8988T (cell line): ENCODE measurements at regions not wholly inside any gene's neighbourhood (a gene's known extent, or its start where the extent isn't known, plus 50 kb on each side); places are given as distances from the start of the nearest gene placed in this dataset.

Source experiments
- DNase-seq: peaks from one replicate; pipeline ENCODE4 v3.0.0; 2011

- no peak for DNase-seq
Observed at GRCh38 chr1:229984310-229984991, 82.6 kb upstream of the GALNT2 start.

- no peak for DNase-seq
Observed at GRCh38 chr1:229984992-229985612, 81.9 kb upstream of the GALNT2 start.

- no peak for DNase-seq
Observed at GRCh38 chr1:229985613-229986010, 81.4 kb upstream of the GALNT2 start.

GRCh38 chr1:229986737-229987337 is 80.2 kb upstream of the GALNT2 start:
- DNase-seq, result no peak

- DNase-seq, result no peak
Observed at GRCh38 chr1:229987953-229988352, 79.1 kb upstream of the GALNT2 start.

GRCh38 chr1:229988534-229988933 is 78.5 kb upstream of the GALNT2 start:
- no peak for DNase-seq

- DNase-seq, result no peak
Observed at GRCh38 chr1:229989591-229990248, 77.3 kb upstream of the GALNT2 start.

GRCh38 chr1:229990326-229990725 is 76.7 kb upstream of the GALNT2 start:
- no peak for DNase-seq

- no peak for DNase-seq
Observed at GRCh38 chr1:229991104-229991513, 75.9 kb upstream of the GALNT2 start.

GRCh38 chr1:229991724-229992333 is 75.2 kb upstream of the GALNT2 start:
- DNase-seq, result no peak

- DNase-seq, result no peak
Observed at GRCh38 chr1:229993060-229993459, 74.0 kb upstream of the GALNT2 start.

GRCh38 chr1:229993894-229994293 is 73.1 kb upstream of the GALNT2 start:
- no peak for DNase-seq

- no peak for DNase-seq
Observed at GRCh38 chr1:229999004-229999670, 67.9 kb upstream of the GALNT2 start.

GRCh38 chr1:230000493-230001184 is 66.4 kb upstream of the GALNT2 start:
- no peak for DNase-seq

- DNase-seq, result no peak
Observed at GRCh38 chr1:230002164-230002803, 64.8 kb upstream of the GALNT2 start.

- DNase-seq, result no peak
Observed at GRCh38 chr1:230003409-230003808, 63.6 kb upstream of the GALNT2 start.

GRCh38 chr1:230005040-230005439 is 62.0 kb upstream of the GALNT2 start:
- DNase-seq, result no peak

- DNase-seq, result no peak
Observed at GRCh38 chr1:230008721-230009120, 58.3 kb upstream of the GALNT2 start.

- no peak for DNase-seq
Observed at GRCh38 chr1:230009611-230010313, 57.3 kb upstream of the GALNT2 start.

- DNase-seq, result no peak
Observed at GRCh38 chr1:230010603-230011332, 56.3 kb upstream of the GALNT2 start.
